DOHH2 (cell line): ENCODE measurements at regions not wholly inside any gene's neighbourhood (a gene's known extent, or its start where the extent isn't known, plus 50 kb on each side); places are given as distances from the start of the nearest gene placed in this dataset.

ENCODE experiments used
- H3F3A ChIP-seq: fragments of 200-600 bp; sonication (generic), shearing (Covaris generic); 2 replicates; pipeline ENCODE4 v1.6.0; 2016; ENCODE audit warnings: antibody characterized with exemption, mild to moderate bottlenecking; ENCODE audit not compliant: control insufficient read depth, insufficient read depth
- H3K27ac ChIP-seq: fragments of 200-600 bp; sonication (generic); 2 replicates; pipeline ENCODE4 v1.5.1; 2014; ENCODE audit warnings: low read depth, mild to moderate bottlenecking, low read length, moderate library complexity
- H3K27me3 ChIP-seq: fragments of 200-600 bp; sonication (generic); 2 replicates; pipeline ENCODE4 v1.6.1; 2014; ENCODE audit warnings: mild to moderate bottlenecking, low read length, mixed read lengths; ENCODE audit not compliant: control insufficient read depth
- H3K36me3 ChIP-seq: fragments of 200-600 bp; sonication (generic); 2 replicates; pipeline ENCODE4 v1.6.1; 2014; ENCODE audit warnings: mild to moderate bottlenecking, low read length, moderate library complexity, mixed read lengths; ENCODE audit not compliant: control insufficient read depth
- H3K4me1 ChIP-seq: fragments of 200-600 bp; sonication (generic); 2 replicates; pipeline ENCODE4 v1.6.1; 2014; ENCODE audit warnings: mild to moderate bottlenecking, low read length, mixed read lengths; ENCODE audit not compliant: control insufficient read depth
- H3K4me2 ChIP-seq: fragments of 200-600 bp; sonication (generic); 2 replicates; pipeline ENCODE4 v1.6.0; 2014; ENCODE audit warnings: mild to moderate bottlenecking, low read length, moderate library complexity
- H3K4me3 ChIP-seq: fragments of 200-600 bp; sonication (generic); 2 replicates; pipeline ENCODE4 v1.5.1; 2014; ENCODE audit warnings: mild to moderate bottlenecking, low read length, mixed read lengths
- H3K79me2 ChIP-seq: fragments of 200-600 bp; sonication (generic); 2 replicates; pipeline ENCODE4 v1.6.1; 2014; ENCODE audit warnings: mild to moderate bottlenecking, low read length, mixed read lengths; ENCODE audit not compliant: control insufficient read depth
- H3K9me2 ChIP-seq: fragments of 200-600 bp; sonication (generic); replicated peaks from 2 replicates; pipeline ENCODE4 v1.6.1; 2014; ENCODE audit warnings: mild to moderate bottlenecking, low read length, mixed read lengths; ENCODE audit not compliant: control insufficient read depth
- H3K9me3 ChIP-seq: fragments of 200-600 bp; sonication (generic); 2 replicates; pipeline ENCODE4 v1.6.1; 2014; ENCODE audit warnings: antibody characterized with exemption, low read length, mixed read lengths; ENCODE audit not compliant: control insufficient read depth, insufficient read depth
- H4K20me1 ChIP-seq: fragments of 200-600 bp; sonication (generic); 2 replicates; pipeline ENCODE4 v1.6.0; 2014; ENCODE audit warnings: low read depth, mild to moderate bottlenecking, antibody characterized with exemption, low read length, moderate library complexity; ENCODE audit not compliant: control insufficient read depth, insufficient read depth
- EZH2phosphoT487 ChIP-seq: fragments of 200-600 bp; sonication (generic); IDR thresholded peaks from 2 replicates; pipeline ENCODE4 v1.6.1; 2017; ENCODE audit warnings: borderline replicate concordance, mild to moderate bottlenecking, antibody characterized with exemption, low read length, moderate library complexity, mixed read lengths
- TF ChIP-seq, protein P1 (sequence below): fragments of 200-600 bp; sonication (generic); IDR thresholded peaks from one replicate; pipeline ENCODE4 v1.5.1; 2014; ENCODE audit warnings: antibody characterized with exemption, mild to moderate bottlenecking, low read depth, low read length; ENCODE audit not compliant: poor library complexity, severe bottlenecking

- 0 out of 2 replicates have a peak, but pooled peaks cover 7% of the 10 kb centered on the region for H3F3A ChIP-seq
- no peaks in the 10 kb centered on the region for H3K27me3 ChIP-seq
- no peak overlapping the region for H3K4me3 ChIP-seq
- H4K20me1 ChIP-seq, result no peaks in the 10 kb centered on the region
- no peaks in the 10 kb centered on the region for H3K36me3 ChIP-seq
- H3K4me2 ChIP-seq, result no peak overlapping the region
- no peak overlapping the region for H3K27ac ChIP-seq
- no peaks in the 10 kb centered on the region for H3K9me2 ChIP-seq
- H3K79me2 ChIP-seq, result no peaks in the 10 kb centered on the region
- H3K9me3 ChIP-seq, result no peaks in the 10 kb centered on the region
- TF ChIP-seq EZH2phosphoT487, result no peak
- TF ChIP-seq, protein P1, sequence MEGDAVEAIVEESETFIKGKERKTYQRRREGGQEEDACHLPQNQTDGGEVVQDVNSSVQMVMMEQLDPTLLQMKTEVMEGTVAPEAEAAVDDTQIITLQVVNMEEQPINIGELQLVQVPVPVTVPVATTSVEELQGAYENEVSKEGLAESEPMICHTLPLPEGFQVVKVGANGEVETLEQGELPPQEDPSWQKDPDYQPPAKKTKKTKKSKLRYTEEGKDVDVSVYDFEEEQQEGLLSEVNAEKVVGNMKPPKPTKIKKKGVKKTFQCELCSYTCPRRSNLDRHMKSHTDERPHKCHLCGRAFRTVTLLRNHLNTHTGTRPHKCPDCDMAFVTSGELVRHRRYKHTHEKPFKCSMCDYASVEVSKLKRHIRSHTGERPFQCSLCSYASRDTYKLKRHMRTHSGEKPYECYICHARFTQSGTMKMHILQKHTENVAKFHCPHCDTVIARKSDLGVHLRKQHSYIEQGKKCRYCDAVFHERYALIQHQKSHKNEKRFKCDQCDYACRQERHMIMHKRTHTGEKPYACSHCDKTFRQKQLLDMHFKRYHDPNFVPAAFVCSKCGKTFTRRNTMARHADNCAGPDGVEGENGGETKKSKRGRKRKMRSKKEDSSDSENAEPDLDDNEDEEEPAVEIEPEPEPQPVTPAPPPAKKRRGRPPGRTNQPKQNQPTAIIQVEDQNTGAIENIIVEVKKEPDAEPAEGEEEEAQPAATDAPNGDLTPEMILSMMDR, result no peak
- peaks cover 15% of the 10 kb centered on the region; the same call in 1 of the 2 replicates for H3K4me1 ChIP-seq
Measured at GRCh38 chr10:110429301-110429700, 68.4 kb upstream of the DUSP5 start.

- H3K9me3 ChIP-seq, result no peaks in the 10 kb centered on the region
- TF ChIP-seq, protein P1, result no peak
- no peak for TF ChIP-seq EZH2phosphoT487
- no peaks in the 10 kb centered on the region for H3K36me3 ChIP-seq
- no peaks in the 10 kb centered on the region for H3K9me2 ChIP-seq
- no peak overlapping the region for H3K4me3 ChIP-seq
- peaks cover 15% of the 10 kb centered on the region; the same call in 1 of the 2 replicates for H3K4me1 ChIP-seq
- no peaks in the 10 kb centered on the region for H3K27me3 ChIP-seq
- no peaks in the 10 kb centered on the region for H4K20me1 ChIP-seq
- H3K79me2 ChIP-seq, result no peaks in the 10 kb centered on the region
- 0 out of 2 replicates have a peak, but pooled peaks cover 7% of the 10 kb centered on the region for H3F3A ChIP-seq
- no peak overlapping the region for H3K4me2 ChIP-seq
- no peak overlapping the region for H3K27ac ChIP-seq
Measured at GRCh38 chr10:110430340-110431273, 67.1 kb upstream of the DUSP5 start.

GRCh38 chr10:110431659-110432058, 66.0 kb upstream of the DUSP5 start:
- H3K9me2 ChIP-seq, result no peaks in the 10 kb centered on the region
- H3K4me2 ChIP-seq, result no peak overlapping the region
- TF ChIP-seq, protein P1, result no peak
- no peak for TF ChIP-seq EZH2phosphoT487

More at GRCh38 chr10:110431659-110432058, 66.0 kb upstream of the DUSP5 start:
- no peaks in the 10 kb centered on the region for H4K20me1 ChIP-seq
- H3K4me1 ChIP-seq, result peaks cover 15% of the 10 kb centered on the region; the same call in 1 of the 2 replicates
- H3K4me3 ChIP-seq, result no peak overlapping the region
- no peaks in the 10 kb centered on the region for H3K79me2 ChIP-seq
- H3K27ac ChIP-seq, result no peak overlapping the region
- 0 out of 2 replicates have a peak, but pooled peaks cover 3% of the 10 kb centered on the region for H3F3A ChIP-seq
- H3K27me3 ChIP-seq, result no peaks in the 10 kb centered on the region
- H3K9me3 ChIP-seq, result no peaks in the 10 kb centered on the region
- no peaks in the 10 kb centered on the region for H3K36me3 ChIP-seq
